ENCODE measurements at regions not wholly inside any gene's neighbourhood (a gene's known extent, or its start where the extent isn't known, plus 50 kb on each side); places are given as distances from the start of the nearest gene placed in this dataset.

GRCh38 chr11:134638796-134639430 lies 226.9 kb upstream of the B3GAT1 start:
- no peaks in the 10 kb centered on the region for H3K36me3 ChIP-seq (ENCODE audit: insufficient read depth, low read length)
- H3K79me2 ChIP-seq (ENCODE audit: insufficient read depth, low read length) = no peaks in the 10 kb centered on the region
- H3K4me3 ChIP-seq (ENCODE audit: low read length, poor library complexity, severe bottlenecking) = no peak overlapping the region
- H3K9ac ChIP-seq (ENCODE audit: low read depth, low read length, poor library complexity, severe bottlenecking) = no peak overlapping the region
- TF ChIP-seq EZH2phosphoT487 (IDR thresholded peaks at IDR 0.05; ENCODE audit: borderline replicate concordance) (no peak), CTCF (conservative IDR thresholded peaks at IDR 0.05; ENCODE audit: low read length) (no peak)
- no peaks in the 10 kb centered on the region; the same call in 1 of the 2 replicates for H3K9me3 ChIP-seq (ENCODE audit: insufficient read depth, low read depth, low read length)
- no peak overlapping the region for H2AFZ ChIP-seq (ENCODE audit: low read length)
- no peaks in the 10 kb centered on the region for H3K4me1 ChIP-seq (ENCODE audit: insufficient read depth, low read length, poor library complexity, severe bottlenecking)
- H3K4me2 ChIP-seq (ENCODE audit: low read depth, low read length, poor library complexity, severe bottlenecking) = no peak overlapping the region
- no peaks in the 10 kb centered on the region for H4K20me1 ChIP-seq (ENCODE audit: insufficient read depth, low read length, poor library complexity, severe bottlenecking)
- no peaks in the 10 kb centered on the region for H3F3A ChIP-seq (ENCODE audit: low read depth)
- no peaks in the 10 kb centered on the region for H3K9me2 ChIP-seq (replicated peaks; ENCODE audit: low read depth, low read length)
- no peaks in the 10 kb centered on the region for H3K27me3 ChIP-seq (ENCODE audit: insufficient read depth, low read length, poor library complexity, severe bottlenecking)

- H3K36me3 ChIP-seq (ENCODE audit: insufficient read depth, low read length) = no peaks in the 10 kb centered on the region
- H3K4me2 ChIP-seq (ENCODE audit: low read depth, low read length, poor library complexity, severe bottlenecking) = no peak overlapping the region
- no peak overlapping the region for H3K4me3 ChIP-seq (ENCODE audit: low read length, poor library complexity, severe bottlenecking)
- no peaks in the 10 kb centered on the region for H3K4me1 ChIP-seq (ENCODE audit: insufficient read depth, low read length, poor library complexity, severe bottlenecking)
- H3K9me2 ChIP-seq (replicated peaks; ENCODE audit: low read depth, low read length) = no peaks in the 10 kb centered on the region
- H2AFZ ChIP-seq (ENCODE audit: low read length) = no peak overlapping the region
- no peaks in the 10 kb centered on the region for H4K20me1 ChIP-seq (ENCODE audit: insufficient read depth, low read length, poor library complexity, severe bottlenecking)
- no peak overlapping the region for H3K9ac ChIP-seq (ENCODE audit: low read depth, low read length, poor library complexity, severe bottlenecking)
- peaks cover 5% of the 10 kb centered on the region; the same call in 1 of the 2 replicates for H3K9me3 ChIP-seq (ENCODE audit: insufficient read depth, low read depth, low read length)
- TF ChIP-seq CTCF (conservative IDR thresholded peaks at IDR 0.05; ENCODE audit: low read length) (no peak), EZH2phosphoT487 (IDR thresholded peaks at IDR 0.05; ENCODE audit: borderline replicate concordance) (no peak)
- no peaks in the 10 kb centered on the region for H3F3A ChIP-seq (ENCODE audit: low read depth)
- H3K27me3 ChIP-seq (ENCODE audit: insufficient read depth, low read length, poor library complexity, severe bottlenecking) = no peaks in the 10 kb centered on the region
- H3K79me2 ChIP-seq (ENCODE audit: insufficient read depth, low read length) = no peaks in the 10 kb centered on the region
These were observed 225.3 kb upstream of the B3GAT1 start for GRCh38 chr11:134637091-134638015.

- H3K36me3 ChIP-seq (ENCODE audit: insufficient read depth, low read length) = no peaks in the 10 kb centered on the region
- H2AFZ ChIP-seq (ENCODE audit: low read length) = no peak overlapping the region
- H3K79me2 ChIP-seq (ENCODE audit: insufficient read depth, low read length) = no peaks in the 10 kb centered on the region
- H3K9me3 ChIP-seq (ENCODE audit: insufficient read depth, low read depth, low read length) = peaks cover 9% of the 10 kb centered on the region; the same call in 1 of the 2 replicates
- no peaks in the 10 kb centered on the region for H3F3A ChIP-seq (ENCODE audit: low read depth)
- no peaks in the 10 kb centered on the region for H3K4me1 ChIP-seq (ENCODE audit: insufficient read depth, low read length, poor library complexity, severe bottlenecking)
- no peaks in the 10 kb centered on the region for H3K9me2 ChIP-seq (replicated peaks; ENCODE audit: low read depth, low read length)
- no peak overlapping the region for H3K9ac ChIP-seq (ENCODE audit: low read depth, low read length, poor library complexity, severe bottlenecking)
- TF ChIP-seq EZH2phosphoT487 (IDR thresholded peaks at IDR 0.05; ENCODE audit: borderline replicate concordance) = no peak
- H4K20me1 ChIP-seq (ENCODE audit: insufficient read depth, low read length, poor library complexity, severe bottlenecking) = no peaks in the 10 kb centered on the region
- H3K4me3 ChIP-seq (ENCODE audit: low read length, poor library complexity, severe bottlenecking) = no peak overlapping the region
- no peak overlapping the region for H3K4me2 ChIP-seq (ENCODE audit: low read depth, low read length, poor library complexity, severe bottlenecking)
- H3K27me3 ChIP-seq (ENCODE audit: insufficient read depth, low read length, poor library complexity, severe bottlenecking) = no peaks in the 10 kb centered on the region
These were observed 224.0 kb upstream of the B3GAT1 start for GRCh38 chr11:134636071-134636470.

All from Loucy (cell line).